Vagina (tissue), 2 donors: ENCODE measurements at regions not wholly inside any gene's neighbourhood (a gene's known extent, or its start where the extent isn't known, plus 50 kb on each side); places are given as distances from the start of the nearest gene placed in this dataset.

Experiments
- DNase-seq, 2 donors: peaks; one replicate each; pipeline ENCODE4 v3.0.0-alpha.2; 2017; ENCODE audit errors: extremely low spot score in 2 of 2
- H3K27ac ChIP-seq: fragments of 200-600 bp; sonication (generic); one replicate; pipeline ENCODE4 v1.5.1; 2019
- H3K27me3 ChIP-seq: fragments of 200-600 bp; sonication (generic); one replicate; pipeline ENCODE4 v1.5.1; 2019
- H3K36me3 ChIP-seq, 2 donors: fragments of 200-600 bp; sonication (generic); one replicate each; pipeline ENCODE4 v1.5.1; 2017 to 2019
- H3K4me1 ChIP-seq: fragments of 200-600 bp; sonication (generic); one replicate; pipeline ENCODE4 v1.5.1; 2019
- H3K4me3 ChIP-seq, 2 donors: fragments of 200-600 bp; sonication (generic); 1 replicate in 1 of 2; 2 replicates in 1 of 2; pipeline ENCODE4 v1.5.1; 2016 to 2019
- H3K9me3 ChIP-seq: fragments of 200-600 bp; sonication (generic); one replicate; pipeline ENCODE4 v1.5.1; 2019
- CTCF ChIP-seq, 3 experiments: fragments of 450-650 bp in 2 of 3; fragments of 200-600 bp in 1 of 3; sonication (generic) in 1 of 3; IDR thresholded peaks; one replicate each; pipeline ENCODE4 v1.5.1; 2017 to 2019; ENCODE audit warnings: antibody characterized with exemption in 3 of 3, mild to moderate bottlenecking in 2 of 3, moderate library complexity in 2 of 3
- POLR2A ChIP-seq, 2 donors: fragments of 450-650 bp; IDR thresholded peaks; one replicate each; pipeline ENCODE4 v1.6.1; 2017; ENCODE audit warnings: antibody characterized with exemption in 2 of 2, mild to moderate bottlenecking in 2 of 2, moderate library complexity in 2 of 2
- POLR2AphosphoS5 ChIP-seq, 2 donors: sonication (generic); formaldehyde crosslinking; IDR thresholded peaks; one replicate each; pipeline ENCODE4 v1.9.0; 2017; ENCODE audit warnings: antibody characterized with exemption in 2 of 2, mild to moderate bottlenecking in 2 of 2, low read depth in 1 of 2; ENCODE audit not compliant: insufficient read depth in 1 of 2
- intact Hi-C: fragments of 100-400 bp; cut with DNase I; formaldehyde crosslinking; loops from one replicate; pipeline ENCODE4 v1.15.1; 2023

GRCh38 chr7:126202177-126202576 is 1050.6 kb downstream of the GRM8 start:
- no peak for DNase-seq
- intact Hi-C loops: no loop called here
- H3K4me1 ChIP-seq: no peaks in the 10 kb centered on the region

GRCh38 chr7:126185959-126186580 is 1066.7 kb downstream of the GRM8 start:
- TF ChIP-seq POLR2A (IDR thresholded peaks at IDR 0.05) (no peak), CTCF (IDR thresholded peaks at IDR 0.05) (no peak), POLR2AphosphoS5 (IDR thresholded peaks at IDR 0.05; ENCODE audit: insufficient read depth in 1 of 2, low read depth in 1 of 2) (no peak)
- no peak for DNase-seq
- no peak overlapping the region for H3K4me3 ChIP-seq
- H3K27me3 ChIP-seq: no peaks in the 10 kb centered on the region
- no peaks in the 10 kb centered on the region for H3K4me1 ChIP-seq
- intact Hi-C loops: no loop called here
- H3K27ac ChIP-seq: no peak overlapping the region
- H3K9me3 ChIP-seq: no peaks in the 10 kb centered on the region
- H3K36me3 ChIP-seq: no peaks in the 10 kb centered on the region

More at GRCh38 chr7:126202177-126202576, 1050.6 kb downstream of the GRM8 start:
- Histone ChIP-seq H3K9me3 (no peaks in the 10 kb centered on the region), H3K27me3 (no peaks in the 10 kb centered on the region), H3K36me3 (no peaks in the 10 kb centered on the region), H3K4me3 (no peak overlapping the region), H3K27ac (no peak overlapping the region)
- TF ChIP-seq CTCF (IDR thresholded peaks at IDR 0.05) (no peak), POLR2A (IDR thresholded peaks at IDR 0.05) (no peak), POLR2AphosphoS5 (IDR thresholded peaks at IDR 0.05; ENCODE audit: insufficient read depth in 1 of 2, low read depth in 1 of 2) (no peak)

GRCh38 chr7:126179916-126180315 is 1072.8 kb downstream of the GRM8 start:
- no peak overlapping the region for H3K4me3 ChIP-seq
- H3K9me3 ChIP-seq: no peaks in the 10 kb centered on the region
- no peak for DNase-seq
- TF ChIP-seq CTCF (IDR thresholded peaks at IDR 0.05) (no peak), POLR2AphosphoS5 (IDR thresholded peaks at IDR 0.05; ENCODE audit: insufficient read depth in 1 of 2, low read depth in 1 of 2) (no peak), POLR2A (IDR thresholded peaks at IDR 0.05) (no peak)
- intact Hi-C loops: no loop called here
- no peaks in the 10 kb centered on the region for H3K36me3 ChIP-seq
- H3K4me1 ChIP-seq: no peaks in the 10 kb centered on the region
- no peaks in the 10 kb centered on the region for H3K27me3 ChIP-seq
- no peak overlapping the region for H3K27ac ChIP-seq

- Histone ChIP-seq H3K36me3 (no peaks in the 10 kb centered on the region), H3K4me1 (no peaks in the 10 kb centered on the region), H3K27me3 (no peaks in the 10 kb centered on the region), H3K9me3 (no peaks in the 10 kb centered on the region), H3K4me3 (no peak overlapping the region), H3K27ac (no peak overlapping the region)
- DNase-seq: no peak
- intact Hi-C loops: no loop called here
- no peak for TF ChIP-seq CTCF (IDR thresholded peaks at IDR 0.05)
These were observed 1073.9 kb downstream of the GRM8 start for GRCh38 chr7:126178865-126179264.

- no peak overlapping the region for H3K4me3 ChIP-seq
- no peak for TF ChIP-seq CTCF (IDR thresholded peaks at IDR 0.05)
- no peak for TF ChIP-seq POLR2A (IDR thresholded peaks at IDR 0.05)
- no peaks in the 10 kb centered on the region for H3K27me3 ChIP-seq
- H3K4me1 ChIP-seq: no peaks in the 10 kb centered on the region
- H3K9me3 ChIP-seq: no peaks in the 10 kb centered on the region
- DNase-seq: no peak
- H3K27ac ChIP-seq: no peak overlapping the region
- H3K36me3 ChIP-seq: no peaks in the 10 kb centered on the region
- intact Hi-C loops: no loop called here
These were observed 1075.0 kb downstream of the GRM8 start for GRCh38 chr7:126177782-126178181.
